Activated CD4-positive, CD25-positive, alpha-beta regulatory T cell treated with anti-CD3 and anti-CD28 coated beads, Interleukin-2, amount 50 U/mL, for 24 hours (primary cell): ENCODE measurements at regions not wholly inside any gene's neighbourhood (a gene's known extent, or its start where the extent isn't known, plus 50 kb on each side); places are given as distances from the start of the nearest gene placed in this dataset.

Experiments
- ATAC-seq, 2 donors: fragments of 150-1000 bp; cut with Tn5 transposase; one replicate each; pipeline ENCODE4 v1.10.0; 2021; ENCODE audit warnings: mild to moderate bottlenecking in 1 of 2, moderate library complexity in 1 of 2

GRCh38 chr4:43351970-43352806, 459.7 kb downstream of the GRXCR1 start:
- no peak for ATAC-seq

DNA sequence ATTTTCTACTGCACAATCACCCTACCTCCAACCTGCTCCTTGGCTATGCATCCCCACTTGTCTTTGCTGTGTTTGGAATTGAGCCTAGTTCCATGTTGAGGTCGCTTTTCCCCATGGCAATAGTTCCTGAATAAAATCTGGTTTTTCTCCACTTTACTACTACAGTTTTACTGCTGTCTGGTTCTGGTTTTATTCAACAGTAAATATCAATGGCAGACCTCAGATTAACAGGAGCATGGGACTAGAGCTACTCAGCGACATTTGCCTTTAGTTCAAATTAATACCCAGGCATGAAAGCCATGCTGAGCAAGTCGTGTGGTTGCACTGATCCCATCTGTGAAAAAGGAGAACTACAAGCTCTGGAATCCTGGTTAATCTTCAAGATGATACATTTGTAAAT, 460.3 kb downstream of the GRXCR1 start:
- no peak for ATAC-seq

- ATAC-seq, result no peak
Observed at GRCh38 chr4:43353552-43353951, 461.0 kb downstream of the GRXCR1 start.

DNA sequence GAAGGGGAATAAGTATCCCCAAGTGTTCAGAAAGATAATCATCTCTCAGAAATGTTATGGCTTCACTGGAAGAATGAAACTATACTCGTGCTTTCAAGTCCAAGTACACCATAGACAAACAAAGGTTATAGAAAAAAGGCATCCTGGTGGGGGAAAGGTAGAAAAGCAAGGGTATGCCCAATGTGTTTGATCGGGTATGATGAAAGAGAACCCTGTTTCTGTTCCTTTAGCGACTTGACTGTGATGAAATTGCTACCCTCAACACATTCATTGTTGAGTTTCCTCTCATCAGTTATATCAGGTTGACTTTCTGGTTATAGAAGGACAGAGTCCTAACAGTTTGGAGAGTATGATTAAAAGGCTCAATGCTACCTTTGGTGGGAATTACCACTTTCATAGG, 464.3 kb downstream of the GRXCR1 start:
- ATAC-seq, result no peak

DNA sequence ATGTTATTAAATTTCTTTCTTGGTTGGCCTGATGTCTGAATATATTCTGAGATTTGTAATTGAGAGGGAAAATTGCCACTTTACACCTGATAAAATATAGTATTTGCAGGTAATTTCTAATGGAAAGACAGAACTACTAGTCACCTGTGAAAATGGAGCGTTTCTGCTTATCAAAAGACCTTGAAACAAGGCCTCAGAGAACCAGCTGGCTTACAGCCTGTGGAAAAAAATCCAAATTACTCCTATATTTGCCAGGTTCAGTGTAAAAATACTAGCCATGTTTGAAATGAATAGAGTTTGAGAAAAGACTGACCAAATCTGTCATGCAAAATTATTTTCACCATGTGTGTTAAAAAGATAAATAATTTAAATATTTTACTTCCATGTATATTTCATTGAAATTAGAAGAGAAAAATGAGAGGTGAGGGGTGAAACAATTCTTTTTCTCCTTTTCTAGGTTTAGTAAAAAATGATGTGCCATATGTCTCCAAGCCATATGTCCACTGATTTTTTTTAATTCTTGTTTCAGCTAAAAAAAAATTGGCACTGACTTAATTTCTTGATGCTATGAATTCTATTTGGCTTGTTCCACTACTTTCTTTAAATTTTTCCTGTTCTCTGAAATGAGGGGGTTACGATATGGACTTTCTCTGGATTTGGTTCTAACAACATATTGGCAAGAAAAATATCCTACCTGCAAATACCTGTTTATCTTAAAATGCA, 464.9 kb downstream of the GRXCR1 start:
- no peak for ATAC-seq

DNA sequence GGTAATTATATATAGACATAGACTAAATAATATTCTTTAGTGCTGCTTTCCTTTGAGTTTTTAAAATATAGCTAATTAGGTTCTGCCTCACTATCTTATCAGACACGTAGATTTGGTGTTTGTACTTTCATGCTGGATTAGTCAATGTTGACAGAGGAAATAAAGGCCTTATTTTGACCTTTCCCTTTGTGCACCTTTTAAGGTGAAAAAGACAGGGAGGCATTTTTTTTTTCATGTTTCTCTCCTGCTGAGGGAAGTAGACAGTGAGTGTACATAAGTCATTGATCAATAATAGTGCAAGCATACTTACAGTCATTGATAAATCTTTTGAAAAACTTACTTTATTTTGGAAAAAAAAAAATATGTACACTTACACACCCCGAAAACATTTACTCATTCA, 467.8 kb downstream of the GRXCR1 start:
- no peak for ATAC-seq

DNA sequence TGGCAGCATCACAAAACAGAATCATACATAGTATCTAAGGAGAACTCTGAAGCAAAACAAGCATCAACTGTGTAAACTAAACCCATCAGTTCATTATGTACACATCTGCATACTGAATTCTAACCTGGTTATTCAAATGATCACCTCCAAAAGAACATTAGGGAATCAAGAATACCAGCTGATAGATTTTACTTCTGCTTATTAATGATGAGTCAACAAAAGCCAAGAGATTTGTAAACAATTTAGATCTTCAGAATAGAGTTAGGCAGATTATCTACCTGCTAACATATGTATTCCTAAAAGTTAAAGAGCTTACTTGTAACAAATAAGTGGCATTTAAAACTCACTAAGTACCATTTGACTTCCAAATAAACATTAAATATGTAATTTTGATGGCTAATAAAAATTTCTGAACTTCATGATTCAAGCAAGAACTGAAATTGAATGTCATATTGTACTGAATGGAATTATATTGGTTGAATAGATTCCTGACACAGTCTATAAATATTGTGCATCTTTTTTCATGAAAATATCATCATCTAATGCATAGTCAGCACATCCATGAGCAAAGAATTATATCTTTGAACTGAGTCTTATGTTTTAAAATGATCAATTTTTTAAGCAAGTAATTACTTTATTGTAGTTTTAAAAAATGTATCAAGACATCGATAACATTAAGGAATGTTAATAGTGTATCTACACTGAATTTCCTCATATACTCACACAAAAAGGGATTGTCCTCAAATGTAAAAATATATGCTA, 470.5 kb downstream of the GRXCR1 start:
- no peak for ATAC-seq

DNA sequence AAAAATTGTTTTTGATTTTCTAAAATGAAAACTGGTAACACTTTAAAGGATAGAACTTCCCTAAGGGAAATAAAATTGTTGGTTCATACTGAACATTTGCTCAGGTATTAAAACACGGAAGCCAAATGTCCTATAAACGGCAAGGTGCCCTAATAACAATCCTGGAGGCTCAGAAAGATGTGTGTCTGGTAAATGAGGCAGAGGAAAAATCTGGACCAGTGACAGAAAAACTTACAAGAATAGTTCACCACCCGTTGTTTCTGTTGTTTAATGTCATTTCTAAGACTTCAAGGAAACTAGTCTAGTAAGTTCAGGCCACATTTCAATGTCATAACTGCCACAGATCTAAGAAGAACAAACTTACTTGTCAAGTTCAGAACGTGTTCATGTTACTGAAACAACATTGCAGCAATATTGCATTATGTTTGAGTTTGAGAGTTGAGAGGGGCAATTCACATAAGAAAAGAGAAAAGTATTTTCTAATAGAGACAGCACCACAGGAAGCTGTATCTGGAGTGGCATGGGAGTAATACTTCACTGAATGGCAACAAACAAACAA, 476.6 kb downstream of the GRXCR1 start:
- ATAC-seq, result no peak

- ATAC-seq, result no peak
Observed at GRCh38 chr4:43373201-43373600, 480.7 kb downstream of the GRXCR1 start.

- no peak for ATAC-seq
Observed at GRCh38 chr4:43374216-43374751, 481.8 kb downstream of the GRXCR1 start.

GRCh38 chr4:43379016-43379415, 486.5 kb downstream of the GRXCR1 start:
- ATAC-seq, result no peak

- no peak for ATAC-seq
Observed at GRCh38 chr4:43380093-43380492, 487.6 kb downstream of the GRXCR1 start.

GRCh38 chr4:43391069-43391468, 498.6 kb downstream of the GRXCR1 start:
- ATAC-seq, result no peak

DNA sequence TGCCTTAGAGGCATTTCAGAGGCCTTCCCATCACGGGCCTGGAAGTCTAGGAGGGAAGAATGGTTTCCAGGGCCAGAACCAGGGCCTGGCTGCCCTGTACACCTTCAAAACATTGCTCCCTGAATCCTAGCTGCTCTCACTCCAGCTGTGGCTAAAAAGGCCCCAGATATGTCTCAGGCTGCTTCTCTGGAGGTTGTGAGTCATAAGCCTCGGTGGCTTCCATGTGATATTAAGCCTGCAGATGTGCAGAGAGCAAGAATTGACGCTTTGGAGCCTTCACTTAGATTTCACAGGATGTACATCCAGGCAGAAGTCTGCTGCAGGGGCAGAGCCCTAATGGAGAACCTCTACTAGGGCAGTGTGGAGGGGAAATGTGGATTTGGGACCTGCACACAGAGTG, 502.5 kb downstream of the GRXCR1 start:
- ATAC-seq, result no peak

DNA sequence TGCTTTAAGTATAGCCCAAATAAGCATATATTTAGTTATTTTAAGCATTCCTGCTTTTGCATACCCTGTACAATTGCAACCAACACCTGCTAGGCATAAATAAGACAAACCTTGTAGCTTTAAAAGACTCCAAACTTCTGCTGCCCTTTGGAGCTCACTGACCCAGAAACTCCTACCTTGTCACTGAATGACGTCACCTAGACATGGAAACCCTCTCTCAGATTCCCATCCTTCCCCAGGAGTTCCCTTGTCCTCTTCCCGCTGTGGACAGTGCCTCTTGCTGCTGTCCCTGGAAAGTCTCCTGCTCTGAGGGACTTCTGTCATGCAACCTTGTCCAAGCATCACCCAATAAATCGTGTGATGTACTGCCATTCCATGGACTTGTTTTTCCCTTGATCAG, 507.2 kb downstream of the GRXCR1 start:
- ATAC-seq, result no peak

DNA sequence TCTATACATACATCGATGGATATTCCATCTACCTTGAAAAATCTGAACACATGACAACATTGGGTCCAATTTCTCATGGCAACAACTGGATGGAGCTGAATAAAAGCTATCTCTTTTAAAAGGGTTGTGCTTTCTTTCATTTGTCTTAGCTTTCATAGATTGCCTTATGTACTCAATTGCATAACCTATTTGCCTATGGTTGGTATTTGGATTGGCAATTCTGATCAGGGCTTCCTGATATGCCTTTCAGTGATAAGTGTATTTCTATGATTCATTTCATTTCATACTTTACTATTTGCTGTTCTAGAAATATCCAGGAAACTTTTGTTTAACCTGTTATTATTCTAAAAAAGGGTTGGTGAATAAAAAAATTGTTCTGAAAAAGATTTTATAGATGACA, 509.9 kb downstream of the GRXCR1 start:
- no peak for ATAC-seq

DNA sequence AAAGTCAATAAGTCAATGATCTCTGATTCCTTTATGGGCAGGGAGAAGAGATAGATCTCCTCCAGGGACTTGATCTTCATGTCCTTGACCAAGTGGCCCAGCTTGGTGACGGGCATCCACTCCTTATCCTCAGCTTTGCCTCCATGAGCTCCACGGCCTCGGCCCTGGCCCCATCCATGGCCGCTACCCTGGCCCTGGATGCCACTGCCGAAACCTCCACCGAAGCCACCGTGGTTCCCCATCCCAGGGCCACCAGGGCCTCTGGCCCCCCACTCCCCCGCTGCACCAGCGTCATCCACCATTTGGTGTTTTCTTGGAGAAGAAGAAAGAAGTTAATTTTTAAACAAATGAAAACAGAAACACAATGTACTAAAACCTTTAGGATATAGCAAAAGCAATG, 518.1 kb downstream of the GRXCR1 start:
- ATAC-seq, result no peak

DNA sequence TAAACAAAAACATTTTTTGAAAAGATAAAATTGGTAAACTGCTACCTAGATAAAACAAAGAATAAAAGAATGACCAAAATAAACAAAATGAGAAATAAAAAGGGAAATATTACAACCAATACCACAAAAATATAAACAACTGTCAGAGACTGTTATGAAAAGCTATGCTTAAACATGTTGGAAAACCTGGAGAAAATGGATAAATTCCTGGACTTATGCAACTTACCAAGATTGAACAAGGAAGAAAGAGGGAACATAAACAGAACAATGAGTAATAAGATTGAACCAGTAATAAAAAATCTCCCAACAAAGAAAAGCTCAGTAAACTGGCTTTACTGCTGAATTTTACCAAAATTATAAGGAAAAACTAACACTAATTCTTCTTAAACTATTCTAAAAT, 518.7 kb downstream of the GRXCR1 start:
- no peak for ATAC-seq

GRCh38 chr4:43423276-43423675, 530.8 kb downstream of the GRXCR1 start:
- no peak for ATAC-seq

DNA sequence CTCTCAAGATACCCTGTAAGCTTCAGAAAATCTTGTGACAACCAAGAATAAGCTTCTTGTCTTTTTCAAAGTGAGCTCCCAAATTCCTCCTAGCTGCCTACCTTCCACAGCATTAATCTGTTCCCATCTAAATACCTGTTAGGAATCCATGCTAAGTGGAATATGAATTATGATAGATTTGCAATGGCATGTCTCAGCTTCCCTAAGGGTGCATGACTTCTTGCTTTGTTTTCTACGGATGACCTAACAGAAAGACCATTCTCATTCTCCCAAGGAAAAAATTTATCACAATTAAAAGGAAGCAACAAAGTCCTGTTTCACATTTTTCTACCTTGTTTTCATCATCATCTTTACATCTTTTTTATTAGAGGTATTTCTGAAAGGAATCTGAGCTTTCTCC, 532.7 kb downstream of the GRXCR1 start:
- ATAC-seq, result no peak

GRCh38 chr4:43435291-43435690, 542.8 kb downstream of the GRXCR1 start:
- no peak for ATAC-seq

DNA sequence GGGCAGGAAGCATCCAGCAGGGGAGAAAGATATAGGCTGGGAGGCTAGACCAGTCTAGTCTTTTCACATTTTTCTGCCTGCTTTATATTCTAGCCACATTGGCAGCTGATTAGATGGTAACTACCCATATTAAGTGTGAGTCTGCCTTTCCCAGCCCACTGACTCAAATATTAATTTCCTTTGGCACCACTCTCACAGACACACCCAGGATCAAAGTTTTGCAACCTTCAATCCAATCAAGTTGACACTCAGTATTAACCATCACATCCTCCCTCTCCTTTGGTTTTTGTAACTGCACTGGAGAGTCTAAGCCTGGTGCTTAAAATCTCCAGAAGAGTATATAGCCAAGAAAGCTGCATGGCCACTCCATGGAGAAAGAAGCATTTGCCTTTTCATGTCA, 560.4 kb downstream of the GRXCR1 start:
- ATAC-seq, result peak in 1 of 2 donors; percentile 24

GRCh38 chr4:43456383-43456782, 563.9 kb downstream of the GRXCR1 start:
- ATAC-seq, result no peak
